AG04450 (cell line): ENCODE measurements at regions not wholly inside any gene's neighbourhood (a gene's known extent, or its start where the extent isn't known, plus 50 kb on each side); places are given as distances from the start of the nearest gene placed in this dataset.

Source experiments
- CTCF ChIA-PET: fragments of 300-600, 350-600 bp; formaldehyde crosslinking; extraction: SDS; loops from one replicate; lab custom pipeline; 2022; ENCODE audit warnings: antibody characterized with exemption, inconsistent platforms; lab: Charles Lee
- POLR2A ChIA-PET: fragments of 350-600 bp; formaldehyde crosslinking; extraction: SDS; loops from one replicate; lab custom pipeline; 2021; ENCODE audit warnings: antibody characterized with exemption, inconsistent platforms; lab: Yijun Ruan, JAX
- DNase-seq: peaks from one replicate; pipeline ENCODE4 v3.0.0-alpha.2; 2011; ENCODE audit warnings: low read depth, low spot score
- H3K27ac ChIP-seq: one replicate; pipeline ENCODE4 v1.5.1; 2012; ENCODE audit warnings: low read depth, low read length, control low read depth
- H3K27me3 ChIP-seq: one replicate; pipeline ENCODE4 v1.6.0; 2012; ENCODE audit warnings: low read length; ENCODE audit not compliant: control insufficient read depth, insufficient read depth
- H3K4me3 ChIP-seq: 2 replicates; pipeline ENCODE4 v1.5.1; 2011; ENCODE audit warnings: mild to moderate bottlenecking, low read depth, low read length, control low read depth
- H3K9me3 ChIP-seq: 2 replicates; pipeline ENCODE4 v1.5.1; 2012; ENCODE audit warnings: low read length; ENCODE audit not compliant: control insufficient read depth, insufficient read depth
- CTCF ChIP-seq: IDR thresholded peaks from 2 replicates; pipeline ENCODE4 v1.5.1; 2011; ENCODE audit warnings: low read depth, low read length, control low read depth, inconsistent platforms

DNA sequence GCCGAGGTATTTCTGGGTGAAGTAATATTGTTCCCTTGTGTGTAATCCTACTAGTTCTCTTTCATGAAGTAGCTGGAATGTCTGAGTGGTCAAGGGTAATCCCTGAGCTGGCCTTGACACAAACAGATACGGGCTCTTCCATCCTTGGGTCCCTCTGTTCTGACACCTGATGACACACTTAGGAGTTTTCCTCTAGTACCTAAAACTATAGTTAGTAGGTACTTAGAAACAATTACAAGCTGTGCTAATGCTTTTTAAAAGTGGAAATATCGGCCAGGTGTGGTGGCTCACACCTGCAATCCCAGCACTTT, 59.2 kb upstream of the IL1R1 start:
- TF ChIP-seq CTCF = no peak
- no peak for DNase-seq
- ChIA-PET POLR2A (interaction anchor here (1.1 kb wide), 1 partner anchor 19 kb away, joined by 3 read pairs; no protein-coding TSS in a partner anchor), CTCF (interaction anchor here (0.6 to 1.4 kb wide), 2 partner anchors 21 to 158 kb away, joined by 4 read pairs; no protein-coding TSS in a partner anchor)
- Histone ChIP-seq H3K27ac (peak overlapping the region; percentile 66), H3K27me3 (no peaks in the 10 kb centered on the region), H3K9me3 (no peaks in the 10 kb centered on the region), H3K4me3 (no peak overlapping the region)

GRCh38 chr2:102084651-102085050, 57.9 kb upstream of the IL1R1 start:
- Histone ChIP-seq H3K4me3 (no peak overlapping the region), H3K27ac (no peak overlapping the region), H3K27me3 (no peaks in the 10 kb centered on the region), H3K9me3 (no peaks in the 10 kb centered on the region)
- TF ChIP-seq CTCF = no peak
- CTCF ChIA-PET = no interaction called here
- POLR2A ChIA-PET = no interaction called here
- DNase-seq = no peak

DNA sequence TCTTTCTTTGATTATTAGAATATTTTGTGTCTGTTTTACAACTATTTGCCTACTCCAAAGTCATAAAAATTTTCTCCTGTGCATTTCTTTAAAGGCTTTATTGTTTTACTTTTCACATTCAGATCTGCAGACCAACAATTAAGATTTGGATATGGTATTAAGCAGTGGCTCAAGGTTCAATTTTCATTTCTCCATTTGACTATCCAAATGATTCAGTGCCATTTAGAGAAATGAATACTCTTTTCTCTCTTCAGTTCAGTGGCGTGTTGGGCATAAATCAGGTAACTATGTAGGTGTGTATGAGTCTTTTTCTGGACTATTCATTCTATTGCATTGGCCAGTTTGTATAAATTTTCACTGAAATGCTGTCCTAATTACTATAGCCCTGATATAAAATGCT, 57.3 kb upstream of the IL1R1 start:
- POLR2A ChIA-PET = no interaction called here
- no peaks in the 10 kb centered on the region for H3K27me3 ChIP-seq
- H3K4me3 ChIP-seq = no peak overlapping the region
- H3K27ac ChIP-seq = no peak overlapping the region
- H3K9me3 ChIP-seq = no peaks in the 10 kb centered on the region
- CTCF ChIA-PET = interaction anchor here (1.2 kb wide), 1 partner anchor 155 kb away, joined by 3 read pairs; no protein-coding TSS in a partner anchor
- no peak for DNase-seq
- TF ChIP-seq CTCF = no peak

- DNase-seq = no peak
- TF ChIP-seq CTCF = no peak
- Histone ChIP-seq H3K27ac (no peak overlapping the region), H3K9me3 (no peaks in the 10 kb centered on the region), H3K4me3 (no peak overlapping the region), H3K27me3 (no peaks in the 10 kb centered on the region)
- CTCF ChIA-PET = interaction anchor here (0.5 to 1.2 kb wide), 6 partner anchors 9 to 202 kb away, joined by 3 to 5 read pairs (median 3); no protein-coding TSS in a partner anchor
- POLR2A ChIA-PET = no interaction called here
These were observed 56.2 kb upstream of the IL1R1 start for GRCh38 chr2:102086150-102086872.

- ChIA-PET POLR2A (interaction anchor here (1.2 kb wide), 1 partner anchor 27 kb away, joined by 3 read pairs; no protein-coding TSS in a partner anchor), CTCF (interaction anchor here (1.3 kb wide), 1 partner anchor 71 kb away, joined by 4 read pairs; no protein-coding TSS in a partner anchor)
- Histone ChIP-seq H3K4me3 (no peak overlapping the region), H3K27ac (no peak overlapping the region), H3K27me3 (no peaks in the 10 kb centered on the region), H3K9me3 (peaks cover 3% of the 10 kb centered on the region; the same call in 1 of the 2 replicates)
- no peak for DNase-seq
- no peak for TF ChIP-seq CTCF
These were observed 51.4 kb upstream of the IL1R1 start for GRCh38 chr2:102091121-102091520.
